SU-DHL-6 (cell line): ENCODE measurements at regions not wholly inside any gene's neighbourhood (a gene's known extent, or its start where the extent isn't known, plus 50 kb on each side); places are given as distances from the start of the nearest gene placed in this dataset.

ENCODE experiments used
- H2AFZ ChIP-seq: fragments of 200-600 bp; sonication (generic); 2 replicates; pipeline ENCODE4 v1.6.1; 2014; ENCODE audit warnings: low read depth, mild to moderate bottlenecking, moderate library complexity, mixed read lengths, antibody characterized with exemption, low read length; ENCODE audit not compliant: severe bottlenecking
- H3F3A ChIP-seq: fragments of 200-600 bp; shearing (Covaris generic); 2 replicates; pipeline ENCODE4 v1.6.0; 2016; ENCODE audit warnings: antibody characterized with exemption, mild to moderate bottlenecking; ENCODE audit not compliant: insufficient read depth
- H3K27ac ChIP-seq: fragments of 200-600 bp; sonication (generic); 2 replicates; pipeline ENCODE4 v1.5.1; 2016; ENCODE audit warnings: low read depth, mild to moderate bottlenecking, low read length, moderate library complexity, mixed read lengths
- H3K27me3 ChIP-seq: fragments of 200-600 bp; sonication (generic), shearing (Covaris generic); 2 replicates; pipeline ENCODE4 v1.6.0; 2014; ENCODE audit warnings: mild to moderate bottlenecking, low read length
- H3K36me3 ChIP-seq: fragments of 200-600 bp; sonication (generic); 2 replicates; pipeline ENCODE4 v1.6.1; 2014; ENCODE audit warnings: mild to moderate bottlenecking, low read length, mixed read lengths
- H3K4me2 ChIP-seq: fragments of 300-600, 200-600 bp; shearing (Covaris generic), sonication (generic); 2 replicates; pipeline ENCODE4 v1.6.0; 2014; ENCODE audit warnings: low read length, low read depth, mild to moderate bottlenecking; ENCODE audit not compliant: poor library complexity, severe bottlenecking
- H3K4me3 ChIP-seq: fragments of 200-600 bp; sonication (generic); 2 replicates; pipeline ENCODE4 v1.5.1; 2014; ENCODE audit warnings: antibody characterized with exemption, low read length, mild to moderate bottlenecking, mixed read lengths; ENCODE audit not compliant: insufficient read depth, poor library complexity, severe bottlenecking
- H3K79me2 ChIP-seq: fragments of 200-600 bp; sonication (generic); 2 replicates; pipeline ENCODE4 v1.6.1; 2014; ENCODE audit warnings: mild to moderate bottlenecking, low read length, moderate library complexity; ENCODE audit not compliant: insufficient read depth
- H3K9ac ChIP-seq: fragments of 200-600 bp; sonication (generic); 2 replicates; pipeline ENCODE4 v1.7.0; 2014; ENCODE audit warnings: mild to moderate bottlenecking, low read length
- H3K9me2 ChIP-seq: fragments of 200-600 bp; sonication (generic); replicated peaks from 2 replicates; pipeline ENCODE4 v1.6.1; 2014; ENCODE audit warnings: low read length; ENCODE audit not compliant: insufficient read depth
- H3K9me3 ChIP-seq: fragments of 200-600 bp; sonication (generic); 2 replicates; pipeline ENCODE4 v1.6.1; 2014; ENCODE audit warnings: low read length, mixed read lengths; ENCODE audit not compliant: insufficient read depth
- H4K20me1 ChIP-seq: fragments of 200-600 bp; sonication (generic); 2 replicates; pipeline ENCODE4 v1.6.1; 2014; ENCODE audit warnings: low read depth, mild to moderate bottlenecking, antibody characterized with exemption, low read length, moderate library complexity, mixed read lengths
- EZH2phosphoT487 ChIP-seq: fragments of 200-600 bp; sonication (generic), shearing (Covaris generic); conservative IDR thresholded peaks from 2 replicates; pipeline ENCODE4 v1.6.1; 2018; ENCODE audit warnings: mild to moderate bottlenecking, antibody characterized with exemption, low read length, moderate library complexity, mixed read lengths
- TF ChIP-seq, protein P1 (sequence below): fragments of 200-600 bp; sonication (generic); IDR thresholded peaks from one replicate; pipeline ENCODE4 v1.5.1; 2017; ENCODE audit warnings: antibody characterized with exemption, mild to moderate bottlenecking, low read length, moderate library complexity; ENCODE audit not compliant: insufficient read depth, poor library complexity, severe bottlenecking

DNA sequence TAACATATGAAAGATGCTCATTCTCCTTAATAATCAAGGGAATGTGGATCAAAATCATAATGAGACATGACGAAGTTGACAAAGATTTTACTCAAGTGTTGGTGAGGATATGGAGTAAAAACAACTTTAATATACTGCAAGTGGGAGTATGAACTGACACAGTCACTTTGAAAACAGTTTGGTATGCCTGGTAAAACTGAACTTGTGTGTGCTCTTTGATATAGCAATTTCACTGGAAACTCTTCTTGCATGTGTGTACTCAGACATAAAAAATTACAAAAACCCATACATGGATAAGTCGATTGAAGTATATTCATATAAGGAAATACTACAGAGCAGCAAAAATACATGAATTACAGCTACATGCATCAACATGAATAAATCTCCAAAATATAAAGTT is 182.5 kb downstream of the NFKBIZ start:
- Histone ChIP-seq H2AFZ (no peak overlapping the region), H3K4me3 (no peak overlapping the region), H3K27me3 (no peaks in the 10 kb centered on the region), H3K79me2 (no peaks in the 10 kb centered on the region), H3F3A (no peaks in the 10 kb centered on the region), H4K20me1 (no peaks in the 10 kb centered on the region), H3K9me3 (no peaks in the 10 kb centered on the region), H3K4me2 (no peak overlapping the region), H3K27ac (no peak overlapping the region), H3K9ac (no peak overlapping the region), H3K36me3 (0 out of 2 replicates have a peak, but pooled peaks cover 5% of the 10 kb centered on the region), H3K9me2 (no peaks in the 10 kb centered on the region)
- TF ChIP-seq, protein P1, sequence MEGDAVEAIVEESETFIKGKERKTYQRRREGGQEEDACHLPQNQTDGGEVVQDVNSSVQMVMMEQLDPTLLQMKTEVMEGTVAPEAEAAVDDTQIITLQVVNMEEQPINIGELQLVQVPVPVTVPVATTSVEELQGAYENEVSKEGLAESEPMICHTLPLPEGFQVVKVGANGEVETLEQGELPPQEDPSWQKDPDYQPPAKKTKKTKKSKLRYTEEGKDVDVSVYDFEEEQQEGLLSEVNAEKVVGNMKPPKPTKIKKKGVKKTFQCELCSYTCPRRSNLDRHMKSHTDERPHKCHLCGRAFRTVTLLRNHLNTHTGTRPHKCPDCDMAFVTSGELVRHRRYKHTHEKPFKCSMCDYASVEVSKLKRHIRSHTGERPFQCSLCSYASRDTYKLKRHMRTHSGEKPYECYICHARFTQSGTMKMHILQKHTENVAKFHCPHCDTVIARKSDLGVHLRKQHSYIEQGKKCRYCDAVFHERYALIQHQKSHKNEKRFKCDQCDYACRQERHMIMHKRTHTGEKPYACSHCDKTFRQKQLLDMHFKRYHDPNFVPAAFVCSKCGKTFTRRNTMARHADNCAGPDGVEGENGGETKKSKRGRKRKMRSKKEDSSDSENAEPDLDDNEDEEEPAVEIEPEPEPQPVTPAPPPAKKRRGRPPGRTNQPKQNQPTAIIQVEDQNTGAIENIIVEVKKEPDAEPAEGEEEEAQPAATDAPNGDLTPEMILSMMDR = no peak
- no peak for TF ChIP-seq EZH2phosphoT487

DNA sequence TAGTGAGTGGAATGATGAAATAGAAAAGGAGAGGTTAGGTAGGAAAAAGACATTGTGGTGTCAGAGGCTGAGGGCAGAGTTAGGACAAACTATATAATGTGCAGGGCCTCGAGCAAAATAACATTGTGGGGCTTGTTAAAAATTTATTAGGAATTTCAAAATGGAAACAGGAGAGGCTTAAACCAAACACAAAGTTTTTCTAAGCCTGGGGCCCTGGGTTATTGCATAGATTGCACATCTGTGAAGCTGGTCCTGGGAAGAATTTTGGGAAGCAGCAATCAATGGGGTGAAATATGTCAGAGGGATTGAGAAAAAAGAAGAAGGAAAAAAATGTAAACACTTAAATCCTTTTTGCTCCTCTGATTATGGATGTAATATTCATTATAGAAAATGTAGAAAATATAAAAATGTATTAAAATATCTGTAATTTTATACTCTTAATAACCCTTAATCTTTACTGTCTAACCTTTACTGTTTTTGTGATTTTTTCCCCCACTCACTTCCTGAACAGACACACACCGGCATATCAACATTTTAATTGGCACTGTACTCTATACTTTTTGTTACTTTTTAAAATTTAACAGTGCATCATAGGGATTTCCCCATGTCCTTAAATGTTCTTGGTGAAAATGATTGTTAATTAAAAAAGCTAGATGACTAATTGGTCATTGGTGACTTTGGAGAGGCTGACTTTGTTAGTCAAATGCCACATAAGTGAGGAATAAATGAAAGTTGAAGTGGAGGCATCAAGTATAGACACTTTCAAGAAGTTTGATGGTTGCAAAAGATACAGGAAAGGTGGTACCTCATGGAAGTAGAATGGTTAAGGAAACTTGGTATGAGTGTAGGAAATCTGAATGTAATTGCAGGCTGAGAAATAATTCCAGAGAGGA is 183.4 kb downstream of the NFKBIZ start:
- no peak for TF ChIP-seq EZH2phosphoT487
- TF ChIP-seq, protein P1 = no peak
- no peaks in the 10 kb centered on the region for H3F3A ChIP-seq
- H3K9ac ChIP-seq = no peak overlapping the region
- H3K9me2 ChIP-seq = no peaks in the 10 kb centered on the region
- no peaks in the 10 kb centered on the region for H4K20me1 ChIP-seq
- no peak overlapping the region for H3K27ac ChIP-seq
- H3K4me3 ChIP-seq = no peak overlapping the region
- no peaks in the 10 kb centered on the region for H3K9me3 ChIP-seq
- H3K36me3 ChIP-seq = no peaks in the 10 kb centered on the region
- H2AFZ ChIP-seq = no peak overlapping the region
- no peak overlapping the region for H3K4me2 ChIP-seq
- no peaks in the 10 kb centered on the region for H3K27me3 ChIP-seq
- no peaks in the 10 kb centered on the region for H3K79me2 ChIP-seq

DNA sequence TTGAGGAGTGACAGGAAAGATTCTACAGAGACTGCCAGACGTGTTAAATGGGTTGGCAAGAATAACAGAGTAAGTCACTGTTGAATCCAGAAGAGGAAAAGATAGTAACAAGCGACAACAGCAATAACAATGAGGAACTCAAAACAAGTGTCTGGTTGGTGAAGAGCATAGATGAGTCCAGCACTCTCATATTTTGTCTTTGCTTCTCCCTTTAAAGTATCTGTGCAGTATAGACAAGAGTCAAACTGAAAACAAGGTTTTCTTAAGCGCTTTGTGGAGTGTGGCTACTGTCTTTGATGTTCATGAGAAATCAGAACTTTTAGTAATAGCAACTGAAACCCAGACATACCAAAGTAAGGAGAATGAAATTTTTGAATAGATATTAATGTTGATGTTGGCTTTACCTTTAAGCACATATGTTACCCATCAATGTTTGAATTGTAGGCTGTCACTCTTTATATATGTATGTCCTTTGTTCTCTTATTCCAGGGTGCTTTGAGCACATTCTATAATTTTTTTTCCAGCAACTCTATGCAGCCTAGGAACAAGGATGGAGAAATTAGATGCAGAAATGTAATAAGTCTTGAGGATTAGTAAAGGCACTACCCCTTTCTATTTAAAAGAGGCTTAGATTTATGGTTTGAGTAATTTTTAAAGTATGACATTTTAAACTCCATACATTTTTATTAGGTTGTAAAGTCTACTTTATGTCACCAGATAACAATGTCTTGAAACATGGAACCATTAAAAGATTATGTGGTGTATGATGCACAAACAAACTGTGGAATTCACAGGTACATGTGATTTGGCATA is 185.5 kb downstream of the NFKBIZ start:
- Histone ChIP-seq H3K4me3 (no peak overlapping the region), H3K9me2 (no peaks in the 10 kb centered on the region), H3K27ac (no peak overlapping the region), H3K4me2 (no peak overlapping the region), H3K9ac (no peak overlapping the region), H4K20me1 (no peaks in the 10 kb centered on the region), H3K27me3 (no peaks in the 10 kb centered on the region), H3F3A (no peaks in the 10 kb centered on the region; the same call in 1 of the 2 replicates), H3K9me3 (no peaks in the 10 kb centered on the region), H2AFZ (no peak overlapping the region), H3K36me3 (no peaks in the 10 kb centered on the region), H3K79me2 (no peaks in the 10 kb centered on the region)
- TF ChIP-seq, protein P1 = no peak
- TF ChIP-seq EZH2phosphoT487 = no peak
